K562 (cell line): ENCODE measurements at regions not wholly inside any gene's neighbourhood (a gene's known extent, or its start where the extent isn't known, plus 50 kb on each side); places are given as distances from the start of the nearest gene placed in this dataset.

Source experiments
- ATAC-seq: fragments of 200-7000 bp; cut with Tn5 transposase; 3 replicates; pipeline ENCODE4 v1.9.1; 2020; ENCODE audit warnings: moderate library complexity
- BruUV-seq: library from RNA; stranded (reverse); fragments of 400-500 nt; replicated peaks from 2 replicates; lab custom pipeline; 2021; lab: Mats Ljungman, UMichigan
- CTCF ChIA-PET: fragments of 300-600 bp; formaldehyde crosslinking; extraction: SDS; loops from one replicate; lab custom pipeline; 2021; ENCODE audit warnings: low intra/inter-chr PET ratio; lab: Yijun Ruan, JAX
- POLR2A ChIA-PET: fragments of 300-600, 350-650 bp; sonication (Branson Sonifier 250); formaldehyde crosslinking; extraction: SDS; loops from one replicate; lab custom pipeline; 2021; ENCODE audit warnings: antibody characterized with exemption, inconsistent platforms; lab: Yijun Ruan, JAX
- DNase-seq, 4 experiments: peaks; one replicate each; pipeline versions ENCODE4 v3.0.0 to v3.0.0-alpha.2; 2011 to 2018; ENCODE audit warnings: low spot score in 3 of 4, mixed read lengths in 3 of 4; ENCODE audit errors: extremely low read depth in 1 of 4
- FAIRE-seq: peaks from 2 replicates; lab custom pipeline; 2011; peaks lifted over from hg19 to GRCh38; lab: Jason Lieb, UNC
- H2AFZ ChIP-seq: 2 replicates; pipeline ENCODE4 v1.6.0; 2011; ENCODE audit warnings: low read depth, low read length, control low read depth, inconsistent platforms
- H3K27ac ChIP-seq: fragments of 200-600 bp; 3 replicates; pipeline ENCODE4 v1.8.0; 2011; ENCODE audit warnings: low read depth, mild to moderate bottlenecking, control low read depth, inconsistent platforms, low read length, moderate library complexity, mixed read lengths; ENCODE audit errors: extremely low read depth
- H3K27me3 ChIP-seq, 2 experiments: fragments of 300-600 bp in 1 of 2; 2 replicates in 1 of 2; 3 replicates in 1 of 2; pipeline versions ENCODE4 v1.6.0 to v1.8.0; 2011; ENCODE audit warnings: inconsistent platforms in 2 of 2, low read length in 2 of 2, mild to moderate bottlenecking in 1 of 2, mixed read lengths in 1 of 2, moderate library complexity in 1 of 2; ENCODE audit not compliant: control insufficient read depth in 2 of 2, insufficient read depth in 2 of 2
- H3K36me3 ChIP-seq: fragments of 300-600 bp; 3 replicates; pipeline ENCODE4 v1.8.0; 2011; ENCODE audit warnings: mild to moderate bottlenecking, low read length, inconsistent platforms; ENCODE audit not compliant: control insufficient read depth, insufficient read depth
- H3K4me1 ChIP-seq, 2 experiments: fragments of 200-600 bp in 1 of 2; replicated peaks in 1 of 2; 2 replicates in 1 of 2; 3 replicates in 1 of 2; pipeline versions ENCODE4 v1.5.1 to v1.8.0; 2011; ENCODE audit warnings: inconsistent platforms in 2 of 2, low read length in 2 of 2, mild to moderate bottlenecking in 1 of 2, mixed read lengths in 1 of 2, moderate library complexity in 1 of 2; ENCODE audit not compliant: control insufficient read depth in 2 of 2, insufficient read depth in 2 of 2
- H3K4me2 ChIP-seq: 2 replicates; pipeline ENCODE4 v1.6.1; 2011; ENCODE audit warnings: low read length, control low read depth, inconsistent platforms, mixed read lengths; ENCODE audit not compliant: insufficient read depth
- H3K4me3 ChIP-seq: fragments of 200-600 bp; sonication (generic), shearing (Covaris generic); 2 replicates; pipeline ENCODE4 v1.5.1; 2016; ENCODE audit warnings: control low read depth, inconsistent platforms
- H3K79me2 ChIP-seq: fragments of 200-600 bp; 3 replicates; pipeline ENCODE4 v1.8.0; 2011; ENCODE audit warnings: low read length, inconsistent platforms; ENCODE audit not compliant: control insufficient read depth, insufficient read depth
- H3K9ac ChIP-seq, 2 experiments: 2 replicates each; pipeline versions ENCODE4 v1.6.0 to v1.6.1; 2011; ENCODE audit warnings: low read depth in 2 of 2, low read length in 2 of 2, control low read depth in 1 of 2, inconsistent platforms in 1 of 2, mild to moderate bottlenecking in 1 of 2, mixed read lengths in 1 of 2; ENCODE audit not compliant: insufficient read depth in 1 of 2
- H3K9me1 ChIP-seq: one replicate; pipeline ENCODE4 v1.6.0; 2011; ENCODE audit warnings: inconsistent platforms, mild to moderate bottlenecking, low read length, moderate library complexity; ENCODE audit not compliant: control insufficient read depth, insufficient read depth
- H3K9me3 ChIP-seq: replicated peaks from 2 replicates; pipeline ENCODE4 v1.5.1; 2011; ENCODE audit warnings: low read depth, low read length, inconsistent platforms; ENCODE audit not compliant: control insufficient read depth, insufficient read depth
- H4K20me1 ChIP-seq: replicated peaks from 2 replicates; pipeline ENCODE4 v1.6.1; 2011; ENCODE audit warnings: low read length, inconsistent platforms, mixed read lengths; ENCODE audit not compliant: control insufficient read depth, insufficient read depth
- CBX8 ChIP-seq: fragments of 200-600 bp; sonication (generic); IDR thresholded peaks from 2 replicates; pipeline ENCODE4 v1.6.1; 2012; ENCODE audit warnings: borderline replicate concordance, mixed run types, low read depth, mild to moderate bottlenecking, moderate library complexity, mixed read lengths, low read length, control low read depth, inconsistent platforms; ENCODE audit not compliant: poor library complexity, severe bottlenecking; ENCODE audit errors: extremely low read depth
- HDAC6 ChIP-seq: IDR thresholded peaks from 2 replicates; pipeline ENCODE4 v1.6.1; 2012; ENCODE audit warnings: low read depth, mild to moderate bottlenecking, control low read depth, inconsistent platforms, low read length, moderate library complexity
- KLF16 ChIP-seq: IDR thresholded peaks from 2 replicates; pipeline ENCODE4 v1.6.1; 2016; ENCODE audit warnings: antibody characterized with exemption
- MED1 ChIP-seq: sonication (generic); formaldehyde crosslinking; IDR thresholded peaks from 2 replicates; pipeline ENCODE4 v1.8.1; 2023; ENCODE audit warnings: missing genetic modification reagents, borderline replicate concordance
- SAFB2 ChIP-seq: fragments of 200-400 bp; formaldehyde crosslinking; IDR thresholded peaks from 2 replicates; pipeline ENCODE4 v1.6.1; 2018; ENCODE audit warnings: borderline replicate concordance, low read length, low read depth, moderate library complexity; ENCODE audit not compliant: severe bottlenecking
- TSC22D4 ChIP-seq: fragments of 450-650 bp; IDR thresholded peaks from 2 replicates; pipeline ENCODE4 v1.6.1; 2016; ENCODE audit warnings: missing genetic modification characterization, missing biosample characterization, control low read depth
- XRCC5 ChIP-seq: fragments of 200-400 bp; formaldehyde crosslinking; IDR thresholded peaks from 2 replicates; pipeline ENCODE4 v1.6.1; 2017; ENCODE audit warnings: low read depth, mild to moderate bottlenecking, low read length
- ZNF76 ChIP-seq: fragments of 250-450 bp; sonication (Bioruptor Pico); IDR thresholded peaks from 2 replicates; pipeline ENCODE4 v1.4.0; 2020; ENCODE audit warnings: mild to moderate bottlenecking, moderate library complexity, borderline replicate concordance
- WGBS: fragments of 100-300 bp; shearing (Covaris generic); methylation state at CpG from one replicate; pipeline ENCODE4 v1.1.6; 2016; ENCODE audit warnings: low coverage, mixed read lengths; ENCODE audit not compliant: insufficient coverage; ENCODE audit errors: missing lambda C conversion rate; 5-methylcytosine and 5-hydroxymethylcytosine counted together
- in situ Hi-C: fragments of 300-500 bp; cut with MboI; formaldehyde crosslinking; loops from 4 replicates; pipeline ENCODE4 v1.15.0; 2018; ENCODE audit warnings: inconsistent platforms, mixed read lengths
- intact Hi-C: fragments of 100-400 bp; cut with micrococcal nuclease; formaldehyde crosslinking; loops from 2 replicates; pipeline ENCODE4 v1.14.2; 2022

DNA sequence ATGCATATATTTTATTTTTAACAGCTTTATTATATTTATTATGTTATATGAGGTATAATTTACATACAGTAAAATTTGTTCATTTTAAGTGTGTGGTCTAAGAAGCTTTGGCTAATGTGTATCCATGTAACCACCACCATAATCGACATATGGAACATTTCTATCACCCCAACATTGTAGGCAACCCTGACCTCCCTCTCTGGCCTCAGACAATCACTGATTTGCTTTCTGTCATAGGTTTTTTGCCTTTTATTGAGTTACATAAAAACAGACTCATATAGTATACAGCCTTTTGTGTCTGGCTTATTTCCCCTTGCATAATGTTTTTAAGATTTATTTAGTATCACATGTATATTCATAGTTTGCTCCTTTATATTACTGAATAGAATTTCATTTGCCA is 90.7 kb upstream of the KL start (continued):
- TF ChIP-seq CBX8, result no peak
- no peak for TF ChIP-seq MED1 (CRISPR knock-in tag)
- no peak for TF ChIP-seq HDAC6
- no peak for TF ChIP-seq ZNF76 (CRISPR knock-in tag)
- TF ChIP-seq TSC22D4 (tag), result no peak
- no peak for TF ChIP-seq SAFB2
- no peak for TF ChIP-seq KLF16

- DNase-seq (no peak), FAIRE-seq (no peak), ATAC-seq (no peak)
- H3K36me3 ChIP-seq, result no peaks in the 10 kb centered on the region
- in situ Hi-C loops (no loop called here), intact Hi-C loops (no loop called here)
- no TSS peak for BruUV-seq
- H3K9me1 ChIP-seq, result no peaks in the 10 kb centered on the region
- 4% methylated on average over 2 of the region's 2 CpGs for WGBS
- no peaks in the 10 kb centered on the region for H4K20me1 ChIP-seq
- TF ChIP-seq XRCC5, result no peak
- H3K9ac ChIP-seq, result no peak overlapping the region
- ChIA-PET CTCF (no interaction called here), POLR2A (no interaction called here)
- no peak overlapping the region for H3K27ac ChIP-seq
- no peaks in the 10 kb centered on the region for H3K4me1 ChIP-seq
- H3K4me3 ChIP-seq, result no peak overlapping the region
- no peaks in the 10 kb centered on the region for H3K27me3 ChIP-seq
- H2AFZ ChIP-seq, result no peak overlapping the region
- no peaks in the 10 kb centered on the region for H3K9me3 ChIP-seq
- no peaks in the 10 kb centered on the region for H3K79me2 ChIP-seq
- no peak overlapping the region for H3K4me2 ChIP-seq
Observed at GRCh38 chr13:32932376-32932775, 83.8 kb upstream of the KL start.
